Kidney (tissue), 13 donors: ENCODE measurements at regions not wholly inside any gene's neighbourhood (a gene's known extent, or its start where the extent isn't known, plus 50 kb on each side); places are given as distances from the start of the nearest gene placed in this dataset.

Experiments
- DNase-seq, 5 donors: peaks; one replicate each; pipeline ENCODE4 v3.0.0-alpha.2; 2013 to 2020
- FAIRE-seq: peaks from 2 replicates; lab custom pipeline; 2012; peaks lifted over from hg19 to GRCh38; lab: Jason Lieb, UNC
- H3K27ac ChIP-seq, 2 donors: one replicate each; pipeline ENCODE4 v1.7.0; 2013; ENCODE audit warnings: low read depth in 2 of 2, low read length in 2 of 2, inconsistent platforms in 1 of 2
- H3K27me3 ChIP-seq: one replicate; pipeline ENCODE4 v1.7.1; 2013; ENCODE audit warnings: low read length, inconsistent platforms; ENCODE audit not compliant: control insufficient read depth, insufficient read depth
- H3K36me3 ChIP-seq, 3 donors: one replicate each; pipeline versions ENCODE4 v1.7.0 to v1.7.1; 2013; ENCODE audit warnings: low read length in 3 of 3, control low read depth in 1 of 3, inconsistent platforms in 1 of 3; ENCODE audit not compliant: insufficient read depth in 3 of 3, control insufficient read depth in 2 of 3
- H3K4me1 ChIP-seq, 3 donors: one replicate each; pipeline versions ENCODE4 v1.7.0 to v1.7.1; 2013; ENCODE audit warnings: low read length in 3 of 3, inconsistent platforms in 1 of 3, low read depth in 1 of 3; ENCODE audit not compliant: control insufficient read depth in 2 of 3, insufficient read depth in 2 of 3
- H3K4me3 ChIP-seq, 3 donors: one replicate each; pipeline versions ENCODE4 v1.7.0 to v1.8.1; 2013; ENCODE audit warnings: low read length in 3 of 3, control low read depth in 1 of 3, inconsistent platforms in 1 of 3
- H3K9ac ChIP-seq, 3 donors: one replicate each; pipeline versions ENCODE4 v1.7.0 to v1.7.1; 2013; ENCODE audit warnings: low read length in 3 of 3, control low read depth in 1 of 3, inconsistent platforms in 1 of 3
- H3K9me3 ChIP-seq, 3 donors: one replicate each; pipeline versions ENCODE4 v1.7.0 to v1.7.1; 2013; ENCODE audit warnings: low read length in 3 of 3, control low read depth in 1 of 3, inconsistent platforms in 1 of 3; ENCODE audit not compliant: control insufficient read depth in 2 of 3, insufficient read depth in 1 of 3
- CTCF ChIP-seq: IDR thresholded peaks from 3 replicates; pipeline ENCODE4 v1.5.1; 2012; ENCODE audit warnings: mild to moderate bottlenecking, moderate library complexity, borderline replicate concordance; ENCODE audit not compliant: insufficient read depth; ENCODE audit errors: extremely low read depth
- intact Hi-C: fragments of 100-400 bp; cut with DNase I; formaldehyde crosslinking; loops from one replicate; pipeline ENCODE4 v1.11.1; 2022
- donor health status: control.
- donor health status: control.
- donor health status: control.
- donor health status: control.
- donor health status: control.
- donor health status: DM: yes; HTN: yes; CAD: no.
- donor health status: Normal renal cell carcinoma (clear cell type).

- no peak overlapping the region for H3K4me3 ChIP-seq
- H3K27me3 ChIP-seq: no peaks in the 10 kb centered on the region
- intact Hi-C loops: no loop called here
- no peaks in the 10 kb centered on the region for H3K36me3 ChIP-seq
- FAIRE-seq (no peak), DNase-seq (no peak)
- no peak overlapping the region for H3K27ac ChIP-seq
- TF ChIP-seq CTCF: no peak
- H3K9me3 ChIP-seq: no peaks in the 10 kb centered on the region
- no peaks in the 10 kb centered on the region for H3K4me1 ChIP-seq
- no peak overlapping the region for H3K9ac ChIP-seq
Measured at GRCh38 chr2:114175507-114175906, 266.9 kb upstream of the DPP10 start.

- FAIRE-seq (no peak), DNase-seq (peak in 2 of 5 donors; percentile 19 to 73)
- TF ChIP-seq CTCF: no peak
- intact Hi-C loops: no loop called here
- H3K4me3 ChIP-seq: no peak overlapping the region
- H3K36me3 ChIP-seq: no peaks in the 10 kb centered on the region
- H3K9ac ChIP-seq: no peak overlapping the region
- H3K27ac ChIP-seq: no peak overlapping the region
- H3K9me3 ChIP-seq: peaks cover 0 to 5% (median 0%) of the 10 kb centered on the region in 3 donors
- no peaks in the 10 kb centered on the region for H3K4me1 ChIP-seq
- no peaks in the 10 kb centered on the region for H3K27me3 ChIP-seq
Measured at GRCh38 chr2:114185501-114185900, 256.9 kb upstream of the DPP10 start.

GRCh38 chr2:114192362-114192761, 250.1 kb upstream of the DPP10 start:
- intact Hi-C loops: no loop called here
- no peak for FAIRE-seq

More at GRCh38 chr2:114192362-114192761, 250.1 kb upstream of the DPP10 start:
- Histone ChIP-seq H3K27me3 (no peaks in the 10 kb centered on the region), H3K4me1 (no peaks in the 10 kb centered on the region), H3K27ac (no peak overlapping the region), H3K4me3 (no peak overlapping the region), H3K9ac (no peak overlapping the region), H3K9me3 (no peaks in the 10 kb centered on the region), H3K36me3 (no peaks in the 10 kb centered on the region)
- TF ChIP-seq CTCF: no peak
- DNase-seq: no peak
